Neural cell (in vitro differentiated cells): ENCODE measurements at regions not wholly inside any gene's neighbourhood (a gene's known extent, or its start where the extent isn't known, plus 50 kb on each side); places are given as distances from the start of the nearest gene placed in this dataset.

Experiments
- H2AFZ ChIP-seq: fragments of 200-600, 300-800 bp; sonication (generic), shearing (Covaris generic); 2 replicates; pipeline ENCODE4 v1.6.0; 2014; ENCODE audit warnings: low read depth, mild to moderate bottlenecking, antibody characterized with exemption, low read length, moderate library complexity
- H3F3A ChIP-seq: fragments of 200-600 bp; shearing (Covaris generic); 2 replicates; pipeline ENCODE4 v1.6.1; 2016; ENCODE audit warnings: mild to moderate bottlenecking, moderate library complexity, mixed read lengths, antibody characterized with exemption, low read length; ENCODE audit not compliant: insufficient read depth, poor library complexity, severe bottlenecking
- H3K27ac ChIP-seq: fragments of 200-600, 300-800 bp; sonication (generic), shearing (Covaris generic); 2 replicates; pipeline ENCODE4 v1.5.1; 2014; ENCODE audit warnings: mild to moderate bottlenecking, low read length, moderate library complexity
- H3K27me3 ChIP-seq: fragments of 300-800, 200-600 bp; sonication (generic), shearing (Covaris generic); 2 replicates; pipeline ENCODE4 v1.6.0; 2014; ENCODE audit warnings: mild to moderate bottlenecking, low read depth, low read length, moderate library complexity; ENCODE audit not compliant: insufficient read depth
- H3K36me3 ChIP-seq: fragments of 300-800, 200-600 bp; sonication (generic), shearing (Covaris generic); 2 replicates; pipeline ENCODE4 v1.5.1; 2014; ENCODE audit warnings: mild to moderate bottlenecking, antibody characterized with exemption, low read length, moderate library complexity; ENCODE audit not compliant: insufficient read depth
- H3K4me2 ChIP-seq: fragments of 300-800, 200-600 bp; sonication (generic), shearing (Covaris generic); 2 replicates; pipeline ENCODE4 v1.6.0; 2014; ENCODE audit warnings: mild to moderate bottlenecking, low read length
- H3K4me3 ChIP-seq: fragments of 300-800, 200-600 bp; sonication (generic), shearing (Covaris generic); 2 replicates; pipeline ENCODE4 v1.5.1; 2014; ENCODE audit warnings: mild to moderate bottlenecking, low read length, moderate library complexity
- H3K79me2 ChIP-seq: fragments of 200-600 bp; shearing (Covaris generic); replicated peaks from 2 replicates; pipeline ENCODE4 v1.6.0; 2014; ENCODE audit warnings: mild to moderate bottlenecking, low read length, moderate library complexity; ENCODE audit not compliant: insufficient read depth
- H3K9ac ChIP-seq: fragments of 300-800, 200-600 bp; sonication (generic), shearing (Covaris generic); 2 replicates; pipeline ENCODE4 v1.6.1; 2016; ENCODE audit warnings: mild to moderate bottlenecking, low read length, mixed read lengths
- H3K9me2 ChIP-seq: fragments of 200-600 bp; shearing (Covaris generic); 2 replicates; pipeline ENCODE4 v1.6.1; 2016; ENCODE audit warnings: mild to moderate bottlenecking, low read length, mixed read lengths; ENCODE audit not compliant: insufficient read depth
- H3K9me3 ChIP-seq: fragments of 200-600, 300-800 bp; sonication (generic), shearing (Covaris generic); 2 replicates; pipeline ENCODE4 v1.6.1; 2016; ENCODE audit warnings: mild to moderate bottlenecking, mixed run types, low read length, moderate library complexity, mixed read lengths
- H4K20me1 ChIP-seq: fragments of 200-600 bp; shearing (Covaris generic); 2 replicates; pipeline ENCODE4 v1.6.1; 2016; ENCODE audit warnings: mild to moderate bottlenecking, mixed run types; ENCODE audit not compliant: insufficient read depth
- CTCF ChIP-seq: fragments of 450-650 bp; IDR thresholded peaks from 2 replicates; pipeline ENCODE4 v1.5.1; 2014; ENCODE audit warnings: antibody characterized with exemption, mild to moderate bottlenecking, moderate library complexity; ENCODE audit not compliant: poor library complexity, severe bottlenecking
- EP300 ChIP-seq: fragments of 450-650 bp; conservative IDR thresholded peaks from 2 replicates; pipeline ENCODE4 v1.6.1; 2014; ENCODE audit warnings: antibody characterized with exemption, mild to moderate bottlenecking, moderate library complexity; ENCODE audit not compliant: poor library complexity, severe bottlenecking
- EZH2 ChIP-seq: fragments of 200-600, 300-800 bp; shearing (Covaris generic), sonication (generic); IDR thresholded peaks from 2 replicates; pipeline ENCODE4 v1.6.1; 2014; ENCODE audit warnings: antibody characterized with exemption, low read length, borderline replicate concordance, mild to moderate bottlenecking; ENCODE audit not compliant: insufficient read depth, poor library complexity, severe bottlenecking
- MXI1 ChIP-seq: fragments of 450-650 bp; conservative IDR thresholded peaks from 2 replicates; pipeline ENCODE4 v1.6.1; 2014; ENCODE audit warnings: antibody characterized with exemption, mild to moderate bottlenecking; ENCODE audit not compliant: poor library complexity, severe bottlenecking
- POLR2AphosphoS5 ChIP-seq: IDR thresholded peaks from 2 replicates; pipeline ENCODE4 v1.6.1; 2012
- RAD21 ChIP-seq: fragments of 450-650 bp; conservative IDR thresholded peaks from 2 replicates; pipeline ENCODE4 v1.6.1; 2014; ENCODE audit warnings: antibody characterized with exemption, mild to moderate bottlenecking, moderate library complexity
- SMC3 ChIP-seq: fragments of 450-650 bp; conservative IDR thresholded peaks from 2 replicates; pipeline ENCODE4 v1.6.1; 2014; ENCODE audit warnings: antibody characterized with exemption, mild to moderate bottlenecking, moderate library complexity; ENCODE audit not compliant: poor library complexity
- TAF1 ChIP-seq: IDR thresholded peaks from 2 replicates; pipeline ENCODE4 v1.6.1; 2012; ENCODE audit warnings: low read depth
- TF ChIP-seq, protein P1 (sequence below): IDR thresholded peaks from 2 replicates; pipeline ENCODE4 v1.6.1; 2012; ENCODE audit warnings: borderline replicate concordance

- no peak overlapping the region for H3K4me3 ChIP-seq
- H3K9me2 ChIP-seq = no peaks in the 10 kb centered on the region
- no peak for TF ChIP-seq RAD21
- no peak overlapping the region for H3K4me2 ChIP-seq
- no peaks in the 10 kb centered on the region for H3K27me3 ChIP-seq
- H3K27ac ChIP-seq = no peak overlapping the region
- H3K79me2 ChIP-seq = no peaks in the 10 kb centered on the region
- no peaks in the 10 kb centered on the region for H4K20me1 ChIP-seq
- no peaks in the 10 kb centered on the region for H3K36me3 ChIP-seq
- H3F3A ChIP-seq = no peaks in the 10 kb centered on the region
- H3K9ac ChIP-seq = no peak overlapping the region
- H2AFZ ChIP-seq = no peak overlapping the region
- no peaks in the 10 kb centered on the region for H3K9me3 ChIP-seq
These were observed 134.1 kb downstream of the URI1 start for GRCh38 chr19:30076101-30076551.

DNA sequence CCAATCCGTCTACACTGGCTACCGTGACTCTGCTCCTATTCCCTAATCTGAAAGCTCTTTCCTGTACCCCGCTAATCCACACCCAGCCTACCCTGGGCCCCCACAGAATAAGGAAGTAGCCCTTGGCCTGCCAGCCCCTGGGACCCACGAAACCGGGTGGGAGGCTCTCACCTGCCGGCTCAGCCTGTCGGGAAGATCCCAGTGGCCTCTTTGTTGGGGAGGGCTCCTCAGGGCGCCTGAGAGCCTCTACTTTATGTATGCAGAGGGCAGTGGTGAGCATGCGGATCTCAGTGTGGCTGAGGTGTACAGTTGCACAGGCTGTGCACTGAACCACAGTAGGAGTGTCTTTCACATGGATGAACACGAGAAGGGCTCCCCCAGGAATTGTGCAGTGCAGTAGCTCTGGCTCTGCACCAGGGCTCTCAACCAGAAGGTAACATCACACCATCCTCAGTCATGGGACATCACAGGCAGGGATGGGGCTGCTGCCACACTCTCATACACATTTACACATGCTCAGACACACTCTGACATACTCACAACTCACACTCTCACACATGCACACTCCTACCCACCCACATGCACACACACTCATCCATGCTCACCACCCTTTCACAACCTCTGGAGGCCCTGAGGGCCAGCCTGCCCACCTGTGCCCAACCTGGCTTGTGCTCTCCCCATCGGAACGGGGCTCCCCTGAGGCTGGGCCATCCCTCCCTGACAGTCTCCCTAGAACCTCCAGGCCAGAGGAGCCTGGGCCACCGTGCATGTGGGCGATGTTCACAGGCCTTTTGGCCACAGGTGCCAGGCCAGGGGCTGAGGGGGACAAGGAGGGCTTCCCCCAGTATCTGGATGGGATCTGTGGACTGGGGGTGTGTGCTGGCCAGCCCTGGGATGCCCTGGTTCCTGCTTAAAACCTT is 135.0 kb downstream of the URI1 start:
- H4K20me1 ChIP-seq = no peaks in the 10 kb centered on the region
- H3K9me2 ChIP-seq = no peaks in the 10 kb centered on the region
- no peak for TF ChIP-seq POLR2AphosphoS5
- no peak for TF ChIP-seq EP300
- no peak for TF ChIP-seq CTCF
- TF ChIP-seq, protein P1, sequence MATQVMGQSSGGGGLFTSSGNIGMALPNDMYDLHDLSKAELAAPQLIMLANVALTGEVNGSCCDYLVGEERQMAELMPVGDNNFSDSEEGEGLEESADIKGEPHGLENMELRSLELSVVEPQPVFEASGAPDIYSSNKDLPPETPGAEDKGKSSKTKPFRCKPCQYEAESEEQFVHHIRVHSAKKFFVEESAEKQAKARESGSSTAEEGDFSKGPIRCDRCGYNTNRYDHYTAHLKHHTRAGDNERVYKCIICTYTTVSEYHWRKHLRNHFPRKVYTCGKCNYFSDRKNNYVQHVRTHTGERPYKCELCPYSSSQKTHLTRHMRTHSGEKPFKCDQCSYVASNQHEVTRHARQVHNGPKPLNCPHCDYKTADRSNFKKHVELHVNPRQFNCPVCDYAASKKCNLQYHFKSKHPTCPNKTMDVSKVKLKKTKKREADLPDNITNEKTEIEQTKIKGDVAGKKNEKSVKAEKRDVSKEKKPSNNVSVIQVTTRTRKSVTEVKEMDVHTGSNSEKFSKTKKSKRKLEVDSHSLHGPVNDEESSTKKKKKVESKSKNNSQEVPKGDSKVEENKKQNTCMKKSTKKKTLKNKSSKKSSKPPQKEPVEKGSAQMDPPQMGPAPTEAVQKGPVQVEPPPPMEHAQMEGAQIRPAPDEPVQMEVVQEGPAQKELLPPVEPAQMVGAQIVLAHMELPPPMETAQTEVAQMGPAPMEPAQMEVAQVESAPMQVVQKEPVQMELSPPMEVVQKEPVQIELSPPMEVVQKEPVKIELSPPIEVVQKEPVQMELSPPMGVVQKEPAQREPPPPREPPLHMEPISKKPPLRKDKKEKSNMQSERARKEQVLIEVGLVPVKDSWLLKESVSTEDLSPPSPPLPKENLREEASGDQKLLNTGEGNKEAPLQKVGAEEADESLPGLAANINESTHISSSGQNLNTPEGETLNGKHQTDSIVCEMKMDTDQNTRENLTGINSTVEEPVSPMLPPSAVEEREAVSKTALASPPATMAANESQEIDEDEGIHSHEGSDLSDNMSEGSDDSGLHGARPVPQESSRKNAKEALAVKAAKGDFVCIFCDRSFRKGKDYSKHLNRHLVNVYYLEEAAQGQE = no peak
- no peak for TF ChIP-seq EZH2
- no peak for TF ChIP-seq SMC3
- TF ChIP-seq MXI1 = no peak
- no peak for TF ChIP-seq TAF1
- no peak for TF ChIP-seq RAD21
- no peaks in the 10 kb centered on the region for H3F3A ChIP-seq
- no peak overlapping the region for H3K27ac ChIP-seq
- no peaks in the 10 kb centered on the region for H3K36me3 ChIP-seq
- no peak overlapping the region for H2AFZ ChIP-seq
- no peaks in the 10 kb centered on the region for H3K9me3 ChIP-seq
- no peaks in the 10 kb centered on the region for H3K27me3 ChIP-seq
- H3K9ac ChIP-seq = no peak overlapping the region
- H3K4me3 ChIP-seq = no peak overlapping the region
- H3K4me2 ChIP-seq = no peak overlapping the region
- H3K79me2 ChIP-seq = no peaks in the 10 kb centered on the region
